ENCODE measurements at regions not wholly inside any gene's neighbourhood (a gene's known extent, or its start where the extent isn't known, plus 50 kb on each side); places are given as distances from the start of the nearest gene placed in this dataset.

DNA sequence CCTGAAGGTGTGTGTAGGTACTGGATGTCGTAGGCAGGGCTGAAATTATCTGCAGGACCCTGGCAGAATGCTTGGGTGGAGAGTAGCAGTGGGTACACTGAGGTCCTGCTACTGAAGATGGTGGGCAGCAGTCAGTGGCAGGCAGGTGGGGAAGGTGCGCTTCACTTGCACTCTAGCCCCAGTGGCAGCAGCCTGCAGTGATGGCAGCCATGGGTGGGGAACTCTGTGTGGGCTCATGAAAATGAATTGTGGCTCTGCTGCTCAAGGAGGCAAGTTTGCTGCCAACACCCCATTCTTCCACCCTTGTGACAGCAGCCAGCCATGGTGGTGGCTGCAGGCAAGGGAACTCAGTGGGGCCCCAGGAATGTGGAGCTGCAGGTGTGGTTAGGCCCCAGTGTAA is 1242.7 kb upstream of the MIR17HG start:
- ATAC-seq, result no peak
- H3K4me1 ChIP-seq, result no peaks in the 10 kb centered on the region
- intact Hi-C loops (cut with DNase I), result no loop called here
- TF ChIP-seq, protein P1, sequence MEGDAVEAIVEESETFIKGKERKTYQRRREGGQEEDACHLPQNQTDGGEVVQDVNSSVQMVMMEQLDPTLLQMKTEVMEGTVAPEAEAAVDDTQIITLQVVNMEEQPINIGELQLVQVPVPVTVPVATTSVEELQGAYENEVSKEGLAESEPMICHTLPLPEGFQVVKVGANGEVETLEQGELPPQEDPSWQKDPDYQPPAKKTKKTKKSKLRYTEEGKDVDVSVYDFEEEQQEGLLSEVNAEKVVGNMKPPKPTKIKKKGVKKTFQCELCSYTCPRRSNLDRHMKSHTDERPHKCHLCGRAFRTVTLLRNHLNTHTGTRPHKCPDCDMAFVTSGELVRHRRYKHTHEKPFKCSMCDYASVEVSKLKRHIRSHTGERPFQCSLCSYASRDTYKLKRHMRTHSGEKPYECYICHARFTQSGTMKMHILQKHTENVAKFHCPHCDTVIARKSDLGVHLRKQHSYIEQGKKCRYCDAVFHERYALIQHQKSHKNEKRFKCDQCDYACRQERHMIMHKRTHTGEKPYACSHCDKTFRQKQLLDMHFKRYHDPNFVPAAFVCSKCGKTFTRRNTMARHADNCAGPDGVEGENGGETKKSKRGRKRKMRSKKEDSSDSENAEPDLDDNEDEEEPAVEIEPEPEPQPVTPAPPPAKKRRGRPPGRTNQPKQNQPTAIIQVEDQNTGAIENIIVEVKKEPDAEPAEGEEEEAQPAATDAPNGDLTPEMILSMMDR (IDR thresholded peaks at IDR 0.05), result no peak
- H3K9me3 ChIP-seq, result peaks cover 0 to 20% (median 0%) of the 10 kb centered on the region in 11 donors
- DNase-seq, result no peak
- 84 to 86% methylated on average over 2 of the region's 2 CpGs for WGBS, 2 donors
- no peaks in the 10 kb centered on the region for H3K27me3 ChIP-seq
- H3K36me3 ChIP-seq, result no peaks in the 10 kb centered on the region
- no peak overlapping the region for H3K27ac ChIP-seq
- no peak overlapping the region for H3K4me3 ChIP-seq

DNA sequence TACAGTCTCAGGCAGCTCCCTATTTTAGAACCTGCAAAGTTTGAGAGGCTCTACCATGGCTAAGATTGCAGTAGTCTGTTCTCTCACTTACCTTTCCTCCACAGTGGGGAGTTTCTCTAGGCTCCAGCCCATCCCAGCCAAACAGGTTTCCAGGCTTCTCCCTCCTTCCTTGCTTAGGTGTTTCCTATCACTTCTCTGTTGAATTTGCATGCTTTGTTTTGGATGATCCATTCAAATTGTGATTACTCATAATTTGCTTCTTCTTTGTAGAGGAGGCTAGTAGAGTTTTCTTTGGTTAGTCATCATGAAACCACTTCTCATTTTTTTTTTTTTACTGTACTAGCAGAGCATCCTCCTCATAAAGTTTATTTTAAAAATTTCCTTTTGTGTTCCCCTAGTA is 1242.2 kb upstream of the MIR17HG start:
- H3K9me3 ChIP-seq, result peaks cover 0 to 15% (median 0%) of the 10 kb centered on the region in 11 donors
- no peaks in the 10 kb centered on the region for H3K27me3 ChIP-seq
- intact Hi-C loops (cut with DNase I), result no loop called here
- no peak for ATAC-seq
- no peaks in the 10 kb centered on the region for H3K4me1 ChIP-seq
- no peaks in the 10 kb centered on the region for H3K36me3 ChIP-seq
- no peak overlapping the region for H3K27ac ChIP-seq
- TF ChIP-seq, protein P1 (IDR thresholded peaks at IDR 0.05), result no peak
- H3K4me3 ChIP-seq, result no peak overlapping the region
- no peak for DNase-seq

DNA sequence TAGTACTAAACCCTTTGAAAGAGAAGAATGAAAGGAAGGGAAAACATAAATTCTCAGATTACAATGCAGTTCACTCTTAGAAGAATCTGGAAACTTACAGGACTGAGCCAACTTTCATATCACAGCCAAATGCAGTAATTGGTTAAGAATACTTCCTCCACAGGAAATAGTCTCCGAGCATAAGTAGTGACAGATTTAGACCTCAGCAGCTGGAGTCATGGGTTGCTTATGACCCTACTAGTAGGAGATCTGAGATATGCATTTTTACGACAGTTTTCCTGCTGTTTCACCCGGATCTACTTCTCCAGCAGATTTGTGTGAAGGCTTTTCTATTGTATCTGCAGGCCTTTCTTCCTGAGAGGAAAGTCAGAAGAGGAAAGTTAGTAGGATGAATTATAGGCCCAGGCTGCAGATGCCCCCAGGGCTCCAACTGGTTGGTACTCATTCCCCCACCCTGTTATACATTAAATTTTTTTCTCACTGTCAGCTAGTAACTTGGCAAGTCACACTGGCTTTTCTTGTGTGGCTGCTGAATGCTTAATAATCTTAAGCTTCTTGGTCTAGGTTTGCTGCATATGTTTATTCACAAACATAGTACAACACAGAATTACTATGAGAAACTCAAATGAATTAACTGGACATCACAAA is 1241.5 kb upstream of the MIR17HG start:
- intact Hi-C loops (cut with DNase I), result no loop called here
- H3K36me3 ChIP-seq, result no peaks in the 10 kb centered on the region
- H3K27ac ChIP-seq, result no peak overlapping the region
- H3K9me3 ChIP-seq, result peaks cover 0 to 14% (median 0%) of the 10 kb centered on the region in 11 donors
- TF ChIP-seq, protein P1 (IDR thresholded peaks at IDR 0.05), result no peak
- 24 to 26% methylated on average over 3 of the region's 3 CpGs for WGBS, 2 donors
- no peak overlapping the region for H3K4me3 ChIP-seq
- no peaks in the 10 kb centered on the region for H3K27me3 ChIP-seq
- no peaks in the 10 kb centered on the region for H3K4me1 ChIP-seq
- DNase-seq (no peak), ATAC-seq (no peak)

DNA sequence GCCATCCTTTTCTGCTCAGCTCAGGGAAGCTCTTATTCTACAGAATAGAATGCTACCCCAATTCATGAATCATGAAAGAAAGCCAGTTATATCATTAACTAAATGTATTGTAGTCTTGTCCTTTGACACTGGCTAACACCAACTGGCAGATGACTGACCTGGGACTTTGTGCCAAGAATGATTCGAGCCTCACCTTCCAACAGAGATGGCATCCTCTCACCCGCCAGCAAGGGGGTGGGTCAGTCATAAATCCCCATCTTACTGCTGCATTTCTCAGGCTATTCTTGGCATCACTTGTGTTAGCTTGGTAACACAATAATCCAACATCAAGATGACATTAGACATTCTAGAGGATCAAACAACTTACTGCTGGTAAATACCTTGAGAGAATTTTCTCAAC is 1239.8 kb upstream of the MIR17HG start:
- H3K27ac ChIP-seq, result no peak overlapping the region
- WGBS, 2 donors, result 83 to 84% methylated on average over 2 of the region's 2 CpGs
- H3K27me3 ChIP-seq, result no peaks in the 10 kb centered on the region
- intact Hi-C loops (cut with DNase I), result no loop called here
- DNase-seq (no peak), ATAC-seq (no peak)
- TF ChIP-seq, protein P1 (IDR thresholded peaks at IDR 0.05), result no peak
- no peaks in the 10 kb centered on the region for H3K4me1 ChIP-seq
- H3K4me3 ChIP-seq, result no peak overlapping the region
- H3K36me3 ChIP-seq, result no peaks in the 10 kb centered on the region
- H3K9me3 ChIP-seq, result peaks cover 0 to 8% (median 0%) of the 10 kb centered on the region in 11 donors

Measured in heart right ventricle (tissue), 16 donors.